ENCODE measurements at regions not wholly inside any gene's neighbourhood (a gene's known extent, or its start where the extent isn't known, plus 50 kb on each side); places are given as distances from the start of the nearest gene placed in this dataset.

DNA sequence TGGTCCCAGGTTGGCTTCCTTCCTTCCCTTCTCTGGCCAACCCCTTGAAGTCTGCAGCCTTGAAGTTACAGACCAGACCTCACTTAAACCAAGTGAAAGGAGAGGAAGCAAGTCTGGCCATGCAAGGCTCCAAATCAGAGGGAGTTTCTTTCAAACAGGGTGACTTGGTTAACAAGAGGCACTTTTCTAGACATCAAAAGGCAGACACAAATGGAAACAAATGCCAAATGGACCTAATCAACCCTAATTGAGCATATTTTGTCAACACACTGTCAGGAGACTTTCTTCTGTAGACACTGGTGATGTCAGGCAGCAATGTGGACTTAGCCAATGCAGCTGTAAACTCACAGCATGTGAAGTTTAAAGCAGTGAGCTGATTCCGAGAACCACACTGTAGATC lies 282.7 kb upstream of the FZD8 start:
- no peaks in the 10 kb centered on the region for H3K36me3 ChIP-seq
- WGBS, 2 donors: 72 to 81% methylated on average over 1 of the region's 1 CpG
- no peak for DNase-seq

GRCh38 chr10:35922876-35923600 lies 280.9 kb upstream of the FZD8 start:
- Histone ChIP-seq H3K4me3 (no peak overlapping the region), H3K27ac (no peak overlapping the region), H3K9me3 (no peaks in the 10 kb centered on the region), H3K36me3 (no peaks in the 10 kb centered on the region), H3K27me3 (no peaks in the 10 kb centered on the region), H3K4me1 (peaks cover 0 to 15% (median 3%) of the 10 kb centered on the region in 4 donors)
- DNase-seq: no peak
- 91 to 92% methylated on average over 4 of the region's 4 CpGs for WGBS, 2 donors
- TF ChIP-seq POLR2AphosphoS5 (IDR thresholded peaks at IDR 0.05) (no peak), POLR2A (IDR thresholded peaks at IDR 0.05) (no peak), EP300 (IDR thresholded peaks at IDR 0.05) (no peak)
- TF ChIP-seq, protein P1, sequence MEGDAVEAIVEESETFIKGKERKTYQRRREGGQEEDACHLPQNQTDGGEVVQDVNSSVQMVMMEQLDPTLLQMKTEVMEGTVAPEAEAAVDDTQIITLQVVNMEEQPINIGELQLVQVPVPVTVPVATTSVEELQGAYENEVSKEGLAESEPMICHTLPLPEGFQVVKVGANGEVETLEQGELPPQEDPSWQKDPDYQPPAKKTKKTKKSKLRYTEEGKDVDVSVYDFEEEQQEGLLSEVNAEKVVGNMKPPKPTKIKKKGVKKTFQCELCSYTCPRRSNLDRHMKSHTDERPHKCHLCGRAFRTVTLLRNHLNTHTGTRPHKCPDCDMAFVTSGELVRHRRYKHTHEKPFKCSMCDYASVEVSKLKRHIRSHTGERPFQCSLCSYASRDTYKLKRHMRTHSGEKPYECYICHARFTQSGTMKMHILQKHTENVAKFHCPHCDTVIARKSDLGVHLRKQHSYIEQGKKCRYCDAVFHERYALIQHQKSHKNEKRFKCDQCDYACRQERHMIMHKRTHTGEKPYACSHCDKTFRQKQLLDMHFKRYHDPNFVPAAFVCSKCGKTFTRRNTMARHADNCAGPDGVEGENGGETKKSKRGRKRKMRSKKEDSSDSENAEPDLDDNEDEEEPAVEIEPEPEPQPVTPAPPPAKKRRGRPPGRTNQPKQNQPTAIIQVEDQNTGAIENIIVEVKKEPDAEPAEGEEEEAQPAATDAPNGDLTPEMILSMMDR (IDR thresholded peaks at IDR 0.05): no peak
- intact Hi-C loops (cut with DNase I): no loop called here

More for the DNA sequence above, 282.7 kb upstream of the FZD8 start:
- intact Hi-C loops (cut with DNase I): no loop called here
- Histone ChIP-seq H3K9me3 (no peaks in the 10 kb centered on the region), H3K27ac (no peak overlapping the region), H3K4me3 (no peak overlapping the region), H3K4me1 (peaks cover 0 to 31% (median 3%) of the 10 kb centered on the region in 4 donors), H3K27me3 (no peaks in the 10 kb centered on the region)
- TF ChIP-seq POLR2A (IDR thresholded peaks at IDR 0.05) (no peak), POLR2AphosphoS5 (IDR thresholded peaks at IDR 0.05) (no peak), EP300 (IDR thresholded peaks at IDR 0.05) (no peak)
- TF ChIP-seq, protein P1 (IDR thresholded peaks at IDR 0.05): no peak

DNA sequence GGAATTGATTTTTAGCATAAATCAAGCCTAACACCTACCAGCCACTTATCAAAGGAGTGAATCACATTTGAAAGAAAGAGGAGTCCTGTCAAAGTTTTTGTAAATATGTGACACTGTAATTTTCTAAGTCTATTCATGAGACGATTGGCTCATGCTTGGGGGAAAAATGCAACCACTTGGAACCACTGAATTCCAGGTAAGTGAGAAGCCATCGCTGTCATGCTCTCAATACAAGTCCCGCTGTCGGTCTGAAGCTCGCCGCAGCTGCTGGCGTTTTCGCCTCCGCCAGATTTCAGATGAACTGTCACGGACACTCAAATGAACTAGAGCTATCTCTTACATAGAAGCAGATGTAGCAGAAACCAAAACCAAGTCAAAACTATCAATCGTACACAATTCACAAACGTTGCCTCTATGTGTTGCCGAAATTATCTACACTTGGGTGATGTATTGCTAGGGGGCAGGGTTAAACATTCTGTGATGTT lies 279.8 kb upstream of the FZD8 start:
- 93 to 94% methylated on average over 13 of the region's 13 CpGs for WGBS, 2 donors
- H3K36me3 ChIP-seq: no peaks in the 10 kb centered on the region
- H3K27ac ChIP-seq: no peak overlapping the region
- TF ChIP-seq POLR2A (IDR thresholded peaks at IDR 0.05) (no peak), EP300 (IDR thresholded peaks at IDR 0.05) (no peak), POLR2AphosphoS5 (IDR thresholded peaks at IDR 0.05) (no peak)
- TF ChIP-seq, protein P1 (IDR thresholded peaks at IDR 0.05): no peak
- H3K9me3 ChIP-seq: no peaks in the 10 kb centered on the region
- intact Hi-C loops (cut with DNase I): no loop called here
- H3K27me3 ChIP-seq: no peaks in the 10 kb centered on the region
- DNase-seq: no peak
- peaks cover 0 to 15% (median 3%) of the 10 kb centered on the region in 4 donors for H3K4me1 ChIP-seq
- no peak overlapping the region for H3K4me3 ChIP-seq

GRCh38 chr10:35916791-35917190 lies 274.7 kb upstream of the FZD8 start:
- TF ChIP-seq, protein P1 (IDR thresholded peaks at IDR 0.05): peak in 1 of 4 experiments; percentile 15
- no peak for TF ChIP-seq EP300 (IDR thresholded peaks at IDR 0.05)

More at GRCh38 chr10:35916791-35917190, 274.7 kb upstream of the FZD8 start:
- DNase-seq: no peak
- 33 to 59% methylated on average over 4 of the region's 4 CpGs for WGBS, 2 donors
- intact Hi-C loops (cut with DNase I): no loop called here
- no peak overlapping the region for H3K4me3 ChIP-seq
- no peaks in the 10 kb centered on the region for H3K27me3 ChIP-seq
- no peaks in the 10 kb centered on the region for H3K9me3 ChIP-seq
- H3K27ac ChIP-seq: no peak overlapping the region
- no peaks in the 10 kb centered on the region for H3K36me3 ChIP-seq
- H3K4me1 ChIP-seq: peaks cover 0 to 14% (median 12%) of the 10 kb centered on the region in 4 donors
